Neuronal stem cell (in vitro differentiated cells): ENCODE measurements at regions not wholly inside any gene's neighbourhood (a gene's known extent, or its start where the extent isn't known, plus 50 kb on each side); places are given as distances from the start of the nearest gene placed in this dataset.
"Not testable (repeated sequence)": the region's sequence is repeated elsewhere in the genome, so short reads cannot be mapped to it uniquely, and the experiment has no call there.

ENCODE experiments used
- DNase-seq: peaks from one replicate; pipeline ENCODE4 v3.0.0-alpha.2; 2013; ENCODE audit warnings: low spot score
- H2AFZ ChIP-seq: one replicate; pipeline ENCODE4 v1.6.1; 2013; ENCODE audit warnings: mild to moderate bottlenecking, low read length, inconsistent platforms
- H2AK5ac ChIP-seq: 2 replicates; pipeline ENCODE4 v1.6.1; 2013; ENCODE audit warnings: low read depth, mild to moderate bottlenecking, inconsistent platforms, low read length, moderate library complexity, mixed read lengths
- H2BK120ac ChIP-seq: 2 replicates; pipeline ENCODE4 v1.6.1; 2013; ENCODE audit warnings: low read depth, mild to moderate bottlenecking, inconsistent platforms, low read length, moderate library complexity, mixed read lengths
- H2BK12ac ChIP-seq: one replicate; pipeline ENCODE4 v1.6.1; 2013; ENCODE audit warnings: low read length, inconsistent platforms
- H2BK15ac ChIP-seq: 2 replicates; pipeline ENCODE4 v1.6.1; 2013; ENCODE audit warnings: mild to moderate bottlenecking, low read length, inconsistent platforms, mixed read lengths
- H2BK5ac ChIP-seq: one replicate; pipeline ENCODE4 v1.6.1; 2013; ENCODE audit warnings: inconsistent platforms, mild to moderate bottlenecking, low read length, moderate library complexity
- H3K14ac ChIP-seq: one replicate; pipeline ENCODE4 v1.6.1; 2013; ENCODE audit warnings: low read length, inconsistent platforms
- H3K18ac ChIP-seq: 2 replicates; pipeline ENCODE4 v1.6.1; 2013; ENCODE audit warnings: low read length, inconsistent platforms
- H3K23ac ChIP-seq: 2 replicates; pipeline ENCODE4 v1.6.1; 2013; ENCODE audit warnings: low read depth, mild to moderate bottlenecking, mixed read lengths, low read length, inconsistent platforms; ENCODE audit not compliant: poor library complexity
- H3K27ac ChIP-seq: replicated peaks from 3 replicates; pipeline ENCODE4 v1.5.1; 2013; ENCODE audit warnings: low read length, inconsistent platforms
- H3K27me3 ChIP-seq, 3 experiments: 2 replicates each; pipeline ENCODE4 v1.6.1; 2013; ENCODE audit warnings: low read length in 3 of 3, mild to moderate bottlenecking in 2 of 3, inconsistent platforms in 1 of 3, low read depth in 1 of 3, mixed read lengths in 1 of 3, moderate library complexity in 1 of 3; ENCODE audit not compliant: control insufficient read depth in 3 of 3, insufficient read depth in 3 of 3
- H3K36me3 ChIP-seq, 2 donors: replicated peaks in 1 of 2; 2 replicates each; pipeline ENCODE4 v1.6.1; 2013; ENCODE audit warnings: low read length in 2 of 2; ENCODE audit not compliant: control insufficient read depth in 2 of 2, insufficient read depth in 2 of 2
- H3K4ac ChIP-seq: 2 replicates; pipeline ENCODE4 v1.6.1; 2013; ENCODE audit warnings: inconsistent platforms, mild to moderate bottlenecking, low read length, moderate library complexity
- H3K4me1 ChIP-seq, 2 donors: 1 replicate in 1 of 2; 2 replicates in 1 of 2; pipeline ENCODE4 v1.6.1; 2013; ENCODE audit warnings: low read length in 2 of 2, low read depth in 1 of 2; ENCODE audit not compliant: control insufficient read depth in 2 of 2, insufficient read depth in 1 of 2
- H3K4me2 ChIP-seq: one replicate; pipeline ENCODE4 v1.6.1; 2013; ENCODE audit warnings: mild to moderate bottlenecking, low read length, inconsistent platforms; ENCODE audit not compliant: insufficient read depth, poor library complexity, severe bottlenecking
- H3K4me3 ChIP-seq, 2 donors: 2 replicates each; pipeline ENCODE4 v1.5.1; 2013; ENCODE audit warnings: low read length in 2 of 2, mild to moderate bottlenecking in 2 of 2, inconsistent platforms in 1 of 2, moderate library complexity in 1 of 2
- H3K79me1 ChIP-seq: one replicate; pipeline ENCODE4 v1.6.1; 2013; ENCODE audit warnings: low read depth, mild to moderate bottlenecking, inconsistent platforms, low read length, moderate library complexity
- H3K9ac ChIP-seq: one replicate; pipeline ENCODE4 v1.6.1; 2013; ENCODE audit warnings: mild to moderate bottlenecking, low read depth, low read length, inconsistent platforms; ENCODE audit not compliant: poor library complexity
- H3K9me3 ChIP-seq, 2 donors: replicated peaks in 1 of 2; 2 replicates each; pipeline versions ENCODE3 to v1.6.1; 2013; ENCODE audit warnings: low read length in 2 of 2, mild to moderate bottlenecking in 2 of 2, inconsistent platforms in 1 of 2, low read depth in 1 of 2, mixed read lengths in 1 of 2, moderate library complexity in 1 of 2; ENCODE audit not compliant: control insufficient read depth in 2 of 2, insufficient read depth in 1 of 2
- H4K8ac ChIP-seq: one replicate; pipeline ENCODE4 v1.6.1; 2013; ENCODE audit warnings: low read depth, mild to moderate bottlenecking, inconsistent platforms, low read length, moderate library complexity
- H4K91ac ChIP-seq: one replicate; pipeline ENCODE4 v1.6.1; 2013; ENCODE audit warnings: low read length, low read depth, mild to moderate bottlenecking, inconsistent platforms; ENCODE audit not compliant: poor library complexity
- WGBS, 2 donors: extraction: QIAGEN DNeasy Blood & Tissue Kit; methylation state at CpG; one replicate each; pipeline ENCODE4 v1.1.7; 2013; ENCODE audit warnings: missing lambda C conversion rate in 2 of 2, mixed read lengths in 1 of 2; ENCODE audit not compliant: insufficient read length in 2 of 2, insufficient replicate concordance in 1 of 2; ENCODE audit errors: extremely low coverage in 2 of 2; 5-methylcytosine and 5-hydroxymethylcytosine counted together

- Histone ChIP-seq H3K27me3 (no peaks in the 10 kb centered on the region), H2BK120ac (no peak overlapping the region), H2BK15ac (no peak overlapping the region), H3K4me1 (peaks cover 0 to 1% of the 10 kb centered on the region in 2 donors), H3K9ac (no peak overlapping the region), H4K8ac (no peak overlapping the region), H2BK12ac (no peak overlapping the region), H2AK5ac (no peak overlapping the region), H2AFZ (no peak overlapping the region), H3K4me2 (no peak overlapping the region), H3K9me3 (peaks cover 0 to 3% of the 10 kb centered on the region in 2 donors), H3K27ac (no peak overlapping the region), H3K14ac (no peak overlapping the region), H3K4ac (no peak overlapping the region), H3K79me1 (no peaks in the 10 kb centered on the region), H3K36me3 (no peaks in the 10 kb centered on the region), H2BK5ac (no peak overlapping the region), H3K18ac (no peak overlapping the region), H3K4me3 (no peak overlapping the region), H3K23ac (no peak overlapping the region), H4K91ac (no peak overlapping the region)
- DNase-seq, result no peak
- no CpG with 5 or more reads among the region's 2 CpGs for WGBS, 2 donors
Observed at GRCh38 chr2:61649021-61649420, 110.9 kb upstream of the XPO1 start.

DNA sequence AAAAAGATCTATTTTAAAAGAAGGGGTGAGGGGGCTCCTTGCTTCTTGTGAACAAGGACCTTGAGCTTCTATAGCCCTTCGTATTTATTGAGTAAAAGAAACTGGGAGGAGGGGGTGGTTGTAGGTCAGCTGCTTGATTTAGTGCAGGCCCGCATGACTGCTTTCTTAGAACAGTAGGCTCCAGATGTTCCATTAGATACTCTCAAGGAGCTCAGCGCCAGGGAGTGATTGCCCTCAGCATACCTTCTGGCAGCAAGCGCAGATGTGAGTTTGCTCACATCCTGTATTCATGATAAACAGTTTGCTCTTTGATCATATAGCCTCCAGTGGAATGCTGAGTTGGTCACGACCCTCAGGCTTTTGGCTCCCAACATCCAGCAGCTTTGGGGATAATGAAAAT, 108.9 kb upstream of the XPO1 start:
- Histone ChIP-seq H3K18ac (no peak overlapping the region), H4K91ac (no peak overlapping the region), H2BK5ac (no peak overlapping the region), H3K27ac (no peak overlapping the region), H3K14ac (no peak overlapping the region), H2BK12ac (no peak overlapping the region), H2AFZ (no peak overlapping the region), H2AK5ac (no peak overlapping the region), H3K4me2 (no peak overlapping the region), H2BK120ac (no peak overlapping the region), H3K4ac (no peak overlapping the region), H3K36me3 (no peaks in the 10 kb centered on the region), H3K9ac (no peak overlapping the region), H3K79me1 (no peaks in the 10 kb centered on the region), H3K4me1 (no peaks in the 10 kb centered on the region), H3K23ac (no peak overlapping the region), H3K9me3 (peaks cover 0 to 3% of the 10 kb centered on the region in 2 donors), H3K27me3 (no peaks in the 10 kb centered on the region), H3K4me3 (no peak overlapping the region), H2BK15ac (no peak overlapping the region), H4K8ac (no peak overlapping the region)
- no peak for DNase-seq
- no CpG with 5 or more reads among the region's 5 CpGs for WGBS, 2 donors

DNA sequence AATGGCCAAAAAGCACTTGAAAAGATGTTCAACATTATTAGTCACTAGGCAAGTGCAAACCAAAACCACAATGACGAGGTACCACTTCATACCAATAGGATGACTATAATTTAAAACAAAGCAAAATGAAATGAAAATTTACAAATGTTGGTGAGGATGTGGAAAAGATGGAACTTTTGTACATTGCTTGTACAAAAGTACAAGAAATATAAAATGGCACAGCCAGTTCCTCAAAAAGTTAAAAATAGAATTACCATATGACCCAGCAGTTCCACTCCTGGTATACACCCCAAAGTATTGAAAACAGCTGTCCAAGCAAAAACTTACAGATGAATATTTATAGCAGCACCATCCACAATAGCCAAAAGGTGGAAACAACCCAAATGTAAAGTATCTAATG, 107.8 kb upstream of the XPO1 start:
- no peak for DNase-seq
- Histone ChIP-seq H3K18ac (no peak overlapping the region), H2BK15ac (no peak overlapping the region), H3K4me3 (no peak overlapping the region), H4K8ac (no peak overlapping the region), H3K79me1 (no peaks in the 10 kb centered on the region), H2BK12ac (no peak overlapping the region), H2AK5ac (no peak overlapping the region), H3K9ac (no peak overlapping the region), H3K9me3 (peaks cover 0 to 3% of the 10 kb centered on the region in 2 donors), H3K4ac (no peak overlapping the region), H3K4me1 (no peaks in the 10 kb centered on the region), H2BK5ac (no peak overlapping the region), H4K91ac (no peak overlapping the region), H3K14ac (no peak overlapping the region), H2AFZ (no peak overlapping the region), H3K27ac (no peak overlapping the region), H3K36me3 (no peaks in the 10 kb centered on the region), H2BK120ac (no peak overlapping the region), H3K4me2 (no peak overlapping the region), H3K27me3 (no peaks in the 10 kb centered on the region), H3K23ac (no peak overlapping the region)
- WGBS, 2 donors, result no CpG with 5 or more reads among the region's 1 CpG

DNA sequence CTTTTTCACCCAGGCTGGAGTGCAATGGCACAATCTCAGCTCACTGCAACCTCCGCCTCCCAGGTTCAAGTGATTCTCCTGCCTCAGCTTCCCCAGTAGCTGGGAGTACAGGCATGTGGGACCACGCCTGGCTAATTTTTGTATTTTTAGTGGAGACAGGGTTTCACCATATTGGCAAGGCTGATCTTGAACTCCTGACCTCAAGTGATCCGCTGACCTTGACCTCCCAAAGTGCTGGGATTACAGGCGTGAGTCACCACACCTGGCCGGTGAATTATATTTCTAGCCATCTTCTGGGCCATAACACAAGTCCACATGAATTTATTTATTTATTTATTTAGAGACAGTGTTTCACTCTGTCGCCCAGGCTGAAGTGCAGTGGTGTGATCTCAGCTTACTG, 105.0 kb upstream of the XPO1 start:
- not testable (repeated sequence) for H4K8ac ChIP-seq, H3K79me1 ChIP-seq, H2AK5ac ChIP-seq, H2BK15ac ChIP-seq, H3K36me3 ChIP-seq, H3K4me3 ChIP-seq, H3K9me3 ChIP-seq, H3K27ac ChIP-seq, H3K4me2 ChIP-seq, H3K14ac ChIP-seq, H2BK120ac ChIP-seq, H3K4me1 ChIP-seq, H3K18ac ChIP-seq, DNase-seq, H4K91ac ChIP-seq, H2BK5ac ChIP-seq, H3K4ac ChIP-seq, H3K27me3 ChIP-seq, H2BK12ac ChIP-seq, H3K9ac ChIP-seq, H3K23ac ChIP-seq, H2AFZ ChIP-seq
- WGBS, 2 donors, result no CpG with 5 or more reads among the region's 6 CpGs
